ENCODE measurements at regions not wholly inside any gene's neighbourhood (a gene's known extent, or its start where the extent isn't known, plus 50 kb on each side); places are given as distances from the start of the nearest gene placed in this dataset.
"Not testable (repeated sequence)": the region's sequence is repeated elsewhere in the genome, so short reads cannot be mapped to it uniquely, and the experiment has no call there.

DNA sequence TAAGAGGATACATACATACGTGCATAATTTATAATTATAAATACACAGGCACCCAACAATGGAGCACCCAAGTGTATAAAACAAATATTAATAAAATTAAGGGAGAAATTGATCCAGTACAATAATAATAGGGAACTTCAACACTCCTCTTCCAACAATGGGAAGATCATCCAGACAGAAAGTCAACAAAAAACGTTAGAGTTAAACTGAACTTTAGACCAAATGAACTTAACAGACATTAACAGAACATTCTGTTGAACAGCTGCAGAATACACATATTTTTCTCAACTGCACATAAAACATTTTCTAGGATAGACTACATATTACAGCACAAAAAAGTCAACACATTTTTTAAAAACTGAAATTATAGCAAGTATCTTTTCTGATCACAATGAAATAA lies 339.7 kb downstream of the CGGBP1 start:
- no peak for DNase-seq (ENCODE audit: low read depth)

DNA sequence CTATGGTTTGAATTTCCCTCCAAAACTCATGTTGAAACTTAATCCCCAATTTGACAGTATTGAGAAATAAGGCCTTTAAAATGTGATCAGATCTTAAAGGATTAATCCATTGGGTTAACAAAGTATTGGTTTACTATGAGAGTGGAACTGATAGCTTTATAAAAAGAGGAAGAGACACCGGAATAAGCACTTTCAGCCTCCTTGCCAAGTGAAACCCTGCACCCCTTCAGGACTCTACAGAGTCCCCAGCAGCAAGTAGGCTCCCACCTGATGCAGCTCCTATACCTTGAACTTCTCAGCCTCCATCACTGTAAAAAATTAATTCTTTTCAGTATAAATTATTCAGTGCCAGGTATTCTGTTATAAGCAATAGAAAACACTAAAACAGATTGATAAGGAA lies 348.3 kb downstream of the CGGBP1 start:
- DNase-seq (ENCODE audit: low read depth) = no peak

DNA sequence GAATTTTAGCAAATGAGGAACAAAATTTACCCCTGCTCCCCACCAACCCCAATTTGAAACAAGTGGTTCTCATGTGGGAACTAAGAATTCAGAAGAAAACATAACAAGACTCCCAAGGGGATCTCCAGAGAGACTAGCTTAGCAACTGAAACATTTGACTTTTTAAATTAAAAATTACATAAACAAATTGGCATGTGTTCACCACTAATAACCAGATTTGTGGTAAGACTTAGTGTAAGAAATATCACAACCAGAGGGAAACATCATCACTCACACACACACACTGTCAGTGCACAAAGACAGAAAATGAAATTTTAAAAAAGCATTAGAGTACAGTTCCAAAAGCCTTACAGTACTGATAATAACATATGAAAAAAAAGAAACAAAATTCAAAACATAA lies 348.8 kb downstream of the CGGBP1 start:
- no peak for DNase-seq (ENCODE audit: low read depth)

DNA sequence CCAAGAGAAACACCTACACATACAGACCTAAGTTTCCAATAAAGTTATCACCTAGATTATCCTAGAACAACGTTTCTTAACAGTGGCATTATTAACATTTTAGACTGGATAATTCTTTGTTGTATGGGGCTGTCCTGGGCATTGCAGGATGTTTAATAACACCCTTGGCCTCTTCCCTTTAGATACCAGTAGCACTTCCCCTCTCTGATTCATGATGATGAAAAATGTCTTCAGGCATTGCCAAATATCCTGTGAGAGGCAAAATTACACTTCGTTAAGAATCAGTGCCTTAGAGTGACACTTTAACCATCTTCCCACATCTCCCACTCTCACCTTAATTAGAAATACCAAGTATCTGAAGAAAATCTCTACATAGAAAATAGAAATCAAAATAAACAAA lies 352.6 kb downstream of the CGGBP1 start:
- DNase-seq (ENCODE audit: low read depth) = no peak

DNA sequence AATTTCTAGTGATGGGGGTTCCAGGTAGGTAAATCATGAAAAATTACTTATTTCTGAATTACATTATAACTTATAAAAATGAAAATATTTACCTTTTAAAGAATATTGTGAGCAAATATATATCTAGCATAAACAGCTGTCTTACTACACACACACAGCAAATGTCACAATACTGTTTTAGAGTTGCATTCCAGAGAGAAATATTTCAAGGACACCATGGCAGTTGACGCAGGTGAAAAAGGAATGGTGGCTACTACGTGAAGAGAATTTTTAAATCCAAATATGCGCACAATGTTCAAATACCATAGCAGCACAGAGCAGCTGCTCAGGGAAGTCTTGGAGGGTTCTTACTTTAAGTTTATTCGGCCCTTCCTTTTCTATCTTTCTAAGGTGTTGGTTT lies 356.2 kb downstream of the CGGBP1 start:
- no peak for DNase-seq (ENCODE audit: low read depth)

DNA sequence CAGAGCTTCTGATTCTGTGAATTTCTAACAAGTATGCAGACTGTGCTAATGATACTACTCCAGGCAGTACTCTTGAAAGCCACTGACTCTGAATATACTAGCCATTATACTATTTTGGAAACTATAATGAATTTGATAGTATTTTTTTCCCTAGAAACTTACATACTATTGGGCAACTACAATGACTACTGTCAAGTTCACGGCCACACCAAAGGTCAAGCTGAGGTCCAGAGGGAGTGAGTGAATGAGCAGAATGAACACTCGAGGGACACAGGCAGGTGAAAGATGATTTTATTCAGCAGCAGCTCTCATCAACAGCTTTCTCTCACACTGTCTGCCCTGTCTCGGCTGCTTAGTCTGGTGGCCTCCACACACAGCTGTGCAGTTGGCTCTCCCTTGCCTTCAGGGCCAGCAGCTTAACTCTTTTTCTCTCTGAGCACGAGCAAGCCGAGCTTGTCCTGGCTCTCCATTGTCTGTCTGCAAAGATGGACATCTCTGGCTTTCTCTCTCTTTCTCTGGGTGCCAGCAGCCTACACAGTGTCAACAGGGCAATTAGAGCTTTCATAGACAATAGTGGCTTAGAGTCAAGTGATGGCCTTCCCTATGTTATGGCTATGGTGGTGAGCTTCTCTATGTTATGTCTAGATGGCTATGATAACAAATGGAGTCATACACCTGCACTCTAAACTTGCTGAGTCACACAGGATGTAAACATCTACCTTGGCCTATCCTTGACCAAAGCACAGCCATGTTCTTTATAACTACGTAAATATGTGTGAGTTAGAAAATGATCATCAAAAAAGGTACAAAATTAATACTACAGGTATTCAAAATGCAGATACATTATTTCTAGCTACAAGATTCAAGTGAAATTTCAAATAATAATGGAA lies 362.4 kb downstream of the CGGBP1 start:
- no peak for DNase-seq (ENCODE audit: low read depth)

DNA sequence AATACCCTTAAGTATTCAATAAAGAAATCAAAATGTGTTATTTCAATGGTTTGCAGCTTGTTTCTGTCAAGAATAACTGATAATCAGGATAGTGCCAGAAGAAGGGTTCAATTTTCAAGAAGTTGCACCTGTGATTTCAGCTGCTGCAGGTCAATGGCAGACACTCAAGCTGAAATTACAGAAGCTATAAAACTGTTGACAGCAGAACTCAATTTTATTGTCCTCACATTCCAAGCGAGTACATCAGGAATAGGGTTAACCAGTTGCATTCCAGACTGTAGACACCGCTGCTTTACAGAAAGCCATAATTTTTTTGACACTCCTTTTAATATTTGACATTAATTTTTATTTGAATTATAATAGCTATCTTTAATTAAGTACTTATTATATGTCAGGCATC lies 364.1 kb downstream of the CGGBP1 start:
- no peak for DNase-seq (ENCODE audit: low read depth)

DNA sequence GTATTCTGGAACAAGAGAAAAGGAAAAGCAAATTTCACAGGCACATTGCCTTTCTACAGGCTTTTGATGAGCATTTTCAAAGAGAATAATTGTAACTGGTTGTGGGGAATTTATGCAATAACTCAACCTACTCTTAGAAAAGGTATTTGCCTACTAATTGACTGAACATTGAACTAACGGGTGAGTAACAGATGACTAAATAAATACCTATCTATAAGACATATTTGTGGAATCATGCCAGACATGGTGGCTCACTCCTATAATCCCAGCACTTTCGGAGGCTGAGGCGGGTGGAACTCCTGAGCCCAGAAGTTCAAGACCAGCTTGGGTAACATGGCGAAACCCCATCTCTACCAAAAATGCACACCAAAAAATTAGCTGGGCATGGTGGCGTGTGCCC lies 367.7 kb downstream of the CGGBP1 start:
- DNase-seq (ENCODE audit: low read depth) = no peak

DNA sequence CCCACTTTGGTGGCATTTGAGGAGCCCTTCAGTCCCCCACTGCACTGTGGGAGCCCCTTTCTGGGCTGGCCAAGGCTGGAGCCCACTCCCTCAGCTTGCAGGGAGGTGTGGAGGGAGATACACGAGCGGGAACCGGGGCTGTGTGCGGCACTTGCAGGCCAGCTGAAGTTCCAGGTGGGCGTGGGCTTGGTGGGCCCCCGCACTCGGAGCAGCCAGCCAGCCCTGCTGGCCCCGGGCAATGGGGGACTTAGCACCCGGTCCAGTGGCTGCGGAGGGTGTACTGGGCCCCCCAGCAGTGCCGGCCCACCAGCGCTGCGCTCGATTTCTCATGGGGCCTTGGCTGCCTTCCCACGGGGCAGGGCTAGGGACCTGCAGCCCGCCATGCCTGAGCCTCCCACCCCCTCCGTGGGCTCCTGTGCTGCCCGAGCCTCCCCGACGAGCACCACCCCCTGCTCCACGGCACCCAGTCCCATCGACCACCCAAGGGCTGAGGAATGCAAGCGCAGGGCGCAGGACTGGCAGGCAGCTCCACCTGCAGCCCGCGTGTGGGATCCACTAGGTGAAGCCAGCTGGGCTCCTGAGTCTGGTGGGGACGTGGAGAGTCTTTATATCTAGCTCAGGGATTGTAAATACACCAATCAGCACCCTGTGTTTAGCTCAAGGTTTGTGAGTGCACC lies 379.7 kb downstream of the CGGBP1 start:
- DNase-seq (ENCODE audit: low read depth) = not testable (repeated sequence)

DNA sequence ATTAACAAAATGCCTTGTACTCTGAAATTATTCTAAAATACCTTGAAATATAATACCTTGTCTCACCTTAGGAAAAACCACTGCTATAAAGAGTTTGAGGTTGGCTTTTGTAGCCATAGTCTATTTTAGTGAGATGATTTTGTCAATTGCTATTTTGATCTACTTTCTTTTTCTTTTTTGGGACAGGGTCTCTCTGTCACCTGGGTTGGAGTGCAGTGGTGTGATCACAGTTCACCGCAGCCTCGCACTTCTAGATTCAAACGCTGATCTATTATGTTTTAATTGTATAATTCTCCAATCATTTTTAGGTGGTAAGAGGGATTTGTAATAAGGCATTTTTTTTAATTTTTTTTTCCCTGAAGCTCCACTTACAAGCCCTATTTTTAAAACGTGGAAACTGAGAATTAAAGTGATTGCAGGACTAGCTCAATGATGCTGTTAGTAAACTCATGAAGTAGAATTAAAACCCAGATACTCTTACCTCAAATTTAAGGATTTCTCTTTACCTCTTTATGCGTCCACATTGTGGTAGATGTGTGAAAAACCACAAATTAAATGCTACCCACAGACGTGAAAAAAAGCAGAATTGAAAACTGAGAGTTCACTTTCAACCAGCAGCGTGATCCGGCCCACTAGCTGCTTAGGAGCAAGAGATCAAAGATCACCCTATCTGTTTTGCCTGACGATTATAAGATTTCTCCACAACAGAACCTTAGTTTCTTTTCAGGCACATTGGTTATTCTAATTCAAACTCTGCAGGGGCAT lies 384.2 kb downstream of the CGGBP1 start:
- no peak for DNase-seq (ENCODE audit: low read depth)

DNA sequence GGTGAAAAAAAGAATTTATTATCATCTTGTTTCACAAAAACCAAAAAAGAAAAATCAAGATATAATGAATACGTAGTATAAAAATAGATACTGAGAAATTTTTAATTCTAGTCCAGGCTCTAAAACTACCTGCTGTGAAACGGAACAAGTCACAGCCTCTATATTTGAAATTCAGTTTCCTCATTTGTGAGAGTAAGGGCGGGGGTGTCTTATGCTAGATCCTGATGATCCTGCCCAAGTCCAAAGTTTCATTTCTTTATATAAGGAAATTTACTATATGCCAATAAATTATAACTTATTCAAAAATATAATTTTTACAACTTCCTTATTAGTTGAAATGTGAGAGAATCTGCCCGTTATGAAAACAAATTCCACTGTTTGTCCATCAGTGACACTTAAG lies 385.7 kb downstream of the CGGBP1 start:
- DNase-seq (ENCODE audit: low read depth) = no peak

DNA sequence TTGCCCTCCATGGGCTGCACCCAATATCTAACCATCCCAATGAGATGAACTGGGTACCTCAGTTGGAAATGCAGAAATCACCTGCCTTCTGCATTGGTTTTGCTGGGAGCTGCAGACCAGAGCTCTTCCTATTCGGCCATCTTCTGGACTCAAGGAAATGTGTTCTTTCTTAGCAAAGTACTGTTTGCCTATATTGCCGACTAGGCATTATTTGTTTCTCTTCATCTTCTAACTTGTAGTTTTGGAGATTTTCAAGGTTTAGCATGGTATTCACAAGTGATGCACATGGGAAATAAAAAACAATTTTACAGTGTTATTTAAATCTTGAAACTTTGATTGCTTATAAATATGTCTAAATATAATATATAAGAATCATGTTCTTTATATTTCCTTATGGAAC lies 377.8 kb upstream of the POU1F1 start:
- DNase-seq (ENCODE audit: low read depth) = no peak

DNA sequence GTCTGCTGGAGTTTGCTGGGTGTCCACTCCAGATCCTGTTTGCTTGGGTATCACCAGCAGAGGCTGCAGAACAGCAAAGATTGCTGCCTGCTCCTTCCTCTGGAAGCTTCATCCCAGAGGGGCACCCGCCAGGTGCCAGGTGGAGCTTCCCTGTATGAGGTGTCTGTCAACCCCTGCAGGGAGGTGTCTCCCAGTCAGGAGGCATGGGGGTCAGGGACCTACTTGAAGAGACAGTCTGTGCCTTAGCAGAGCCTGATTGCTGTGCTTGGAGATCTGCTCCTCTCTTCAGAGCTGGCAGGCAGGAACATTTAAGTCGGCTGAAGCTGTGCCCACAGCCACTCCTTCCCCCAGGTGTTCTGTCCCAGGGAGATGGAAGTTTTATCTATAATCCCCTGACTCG lies 376.8 kb upstream of the POU1F1 start:
- not testable (repeated sequence) for DNase-seq (ENCODE audit: low read depth)

DNA sequence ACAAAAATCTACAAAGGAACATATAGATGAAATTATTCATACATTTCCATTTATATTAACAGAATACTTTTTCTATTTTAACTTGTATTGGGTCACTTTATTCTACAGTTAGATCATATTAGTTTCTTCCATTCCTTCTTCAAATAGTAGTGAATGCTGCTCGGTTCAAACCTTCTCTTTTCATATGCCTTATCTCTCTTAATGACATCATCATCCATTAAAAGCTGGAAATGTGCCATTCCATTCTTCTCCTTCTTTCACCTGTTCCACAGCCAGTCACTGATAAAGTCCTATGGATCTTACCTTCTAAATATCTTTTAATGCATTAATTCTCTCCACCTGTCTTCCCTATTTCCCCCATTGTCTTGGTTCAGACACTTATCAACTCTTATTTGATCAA lies 358.0 kb upstream of the POU1F1 start:
- DNase-seq (ENCODE audit: low read depth) = no peak

DNA sequence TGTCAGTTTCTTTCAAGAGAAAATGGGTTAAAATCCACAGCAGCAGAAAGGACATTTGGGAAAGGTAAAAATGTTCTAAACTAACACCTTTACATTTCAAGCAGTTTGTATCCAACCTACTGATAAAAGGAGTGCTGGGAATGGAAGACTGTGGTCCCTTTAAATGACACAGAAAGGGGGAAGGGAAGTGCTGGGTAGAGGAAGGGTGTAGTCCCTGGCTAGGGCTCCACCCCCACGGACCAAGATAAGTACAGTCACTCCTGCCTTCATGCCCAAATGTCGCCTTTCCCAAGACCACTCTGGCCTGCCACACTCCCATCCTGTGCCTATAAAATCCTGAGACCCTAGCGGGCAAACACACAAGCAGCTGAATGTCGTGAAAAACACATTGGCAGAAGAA lies 350.9 kb upstream of the POU1F1 start:
- no peak for DNase-seq (ENCODE audit: low read depth)

DNA sequence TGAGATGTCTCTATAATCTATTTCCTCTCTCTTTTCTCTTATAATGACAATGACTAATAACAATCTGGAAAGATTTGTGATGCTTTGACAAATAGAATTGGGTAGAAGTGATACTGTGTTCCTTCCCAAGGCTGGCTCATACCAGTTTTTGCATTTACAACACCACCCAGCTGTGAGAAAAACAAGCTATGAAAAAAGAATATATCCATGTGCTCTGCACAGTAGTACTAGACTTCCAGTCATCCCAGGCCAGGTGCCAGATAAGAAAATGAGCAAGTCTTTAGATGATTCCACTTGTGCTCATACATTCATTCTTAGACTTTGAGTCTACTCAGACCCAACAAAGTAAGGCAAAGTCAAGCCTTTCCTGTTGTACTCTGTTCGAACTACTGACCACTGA lies 350.2 kb upstream of the POU1F1 start:
- DNase-seq (ENCODE audit: low read depth) = peak; percentile 59

DNA sequence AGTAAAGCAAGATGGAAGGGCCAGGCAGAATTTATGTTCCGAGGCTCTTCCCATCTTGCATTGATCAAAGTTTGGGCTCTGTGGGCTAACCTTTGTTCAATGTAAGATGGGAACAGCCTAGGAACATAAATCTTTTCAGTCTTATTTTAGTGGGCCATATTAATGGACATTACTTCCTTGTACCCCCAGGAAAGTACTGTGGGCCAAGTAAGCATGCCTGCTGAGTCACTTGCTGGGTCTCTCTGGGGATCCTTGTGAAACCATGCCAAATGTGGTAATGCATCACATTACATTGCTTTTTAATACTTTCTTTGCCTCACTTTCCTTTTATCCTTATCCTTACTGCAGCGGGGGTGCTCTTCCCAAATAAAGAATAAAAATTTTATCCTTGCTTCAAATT lies 349.5 kb upstream of the POU1F1 start:
- peak; percentile 30 for DNase-seq (ENCODE audit: low read depth)

DNA sequence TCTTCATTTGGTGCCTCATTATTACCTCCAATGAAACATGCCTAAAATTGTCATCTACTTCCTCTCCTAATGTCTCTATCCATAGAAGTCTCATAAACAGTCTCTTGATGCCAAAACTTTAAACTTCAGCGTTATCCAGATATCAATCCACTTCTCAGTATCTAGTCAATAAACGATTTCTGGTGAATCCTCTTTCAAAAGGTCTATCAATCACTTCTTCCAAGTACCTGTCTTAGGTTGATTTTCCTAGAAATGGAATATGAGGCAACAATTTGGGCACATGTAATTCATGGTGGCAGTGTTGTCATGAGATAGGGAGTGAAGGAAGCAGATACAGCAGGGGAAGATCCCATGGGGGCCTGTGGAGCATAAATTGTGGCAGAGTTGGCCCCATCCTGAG lies 348.5 kb upstream of the POU1F1 start:
- no peak for DNase-seq (ENCODE audit: low read depth)

DNA sequence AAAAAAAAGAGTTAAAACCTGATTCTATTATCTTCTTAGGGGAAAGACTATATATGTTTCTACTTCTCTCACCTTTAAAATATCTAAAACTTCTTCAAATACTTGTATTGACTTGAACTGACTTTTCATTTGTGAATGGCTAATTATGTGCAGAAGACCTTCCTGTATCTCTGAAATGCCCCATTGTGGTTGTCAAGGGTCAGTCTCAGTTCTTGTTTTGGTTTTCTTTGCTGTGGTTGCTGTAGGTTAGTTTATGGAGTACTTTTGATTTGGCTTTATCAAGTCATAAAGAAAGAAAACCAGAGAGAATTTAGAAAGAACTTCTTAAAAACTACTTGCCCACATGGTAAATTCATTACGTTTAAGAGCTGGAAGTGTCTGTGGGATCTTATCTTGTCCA lies 345.3 kb upstream of the POU1F1 start:
- DNase-seq (ENCODE audit: low read depth) = no peak

DNA sequence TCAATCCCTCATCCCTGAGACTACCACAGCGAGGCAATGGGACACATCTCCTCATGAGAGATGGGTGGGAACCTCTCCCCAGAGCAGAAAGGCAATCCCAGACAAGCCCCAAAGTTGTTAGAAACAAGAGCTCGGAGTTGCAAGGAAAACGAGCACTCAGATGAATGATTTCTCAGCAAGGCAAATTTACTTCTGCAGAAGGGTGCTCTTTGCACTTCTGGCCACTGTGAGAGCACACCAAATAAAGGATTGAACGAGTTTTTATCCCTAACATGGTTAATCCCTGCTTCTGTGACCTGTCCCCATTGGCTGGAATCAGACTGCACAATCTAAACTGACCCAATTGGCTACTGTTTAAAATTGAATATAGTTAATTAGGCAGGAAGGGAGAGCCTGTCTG lies 339.1 kb upstream of the POU1F1 start:
- DNase-seq (ENCODE audit: low read depth) = no peak

DNA sequence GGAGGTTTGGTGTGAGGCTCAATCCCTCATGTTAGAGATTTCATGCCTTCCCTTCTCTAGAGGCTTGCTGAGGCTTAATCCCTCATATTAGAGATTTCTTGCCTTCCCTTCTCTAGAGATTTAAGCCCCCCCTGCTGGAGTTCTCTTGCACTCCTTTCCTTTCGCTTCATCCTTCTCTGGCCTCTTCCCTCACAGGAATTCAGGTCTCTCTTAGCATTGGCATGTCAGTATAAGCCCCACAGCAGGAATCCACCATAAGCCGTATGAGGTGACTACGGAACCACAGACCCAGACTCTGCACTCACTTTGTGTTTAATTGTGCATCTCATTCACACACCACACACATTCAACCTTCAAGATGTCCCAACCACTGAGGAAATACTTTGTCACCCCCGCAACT lies 338.6 kb upstream of the POU1F1 start:
- no peak for DNase-seq (ENCODE audit: low read depth)

DNA sequence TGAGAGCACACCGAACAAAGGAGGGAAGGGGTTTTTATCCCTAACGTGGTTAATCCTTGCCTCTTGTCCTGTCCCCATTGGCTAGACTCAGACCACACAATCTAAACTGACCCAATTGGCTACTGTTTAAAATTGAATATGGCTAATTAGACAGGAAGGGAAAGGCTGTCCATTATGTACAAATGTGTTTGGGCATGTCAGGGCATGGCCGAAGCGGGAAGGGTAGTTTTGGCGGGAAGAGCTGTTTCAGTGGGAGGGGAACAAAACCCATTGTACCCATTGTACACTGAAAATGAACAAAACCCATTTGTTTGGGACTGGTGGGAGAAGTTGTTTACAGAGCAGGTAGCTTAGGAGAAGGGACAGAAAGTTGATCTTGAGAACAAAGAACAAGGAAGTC lies 330.9 kb upstream of the POU1F1 start:
- DNase-seq (ENCODE audit: low read depth) = no peak

DNA sequence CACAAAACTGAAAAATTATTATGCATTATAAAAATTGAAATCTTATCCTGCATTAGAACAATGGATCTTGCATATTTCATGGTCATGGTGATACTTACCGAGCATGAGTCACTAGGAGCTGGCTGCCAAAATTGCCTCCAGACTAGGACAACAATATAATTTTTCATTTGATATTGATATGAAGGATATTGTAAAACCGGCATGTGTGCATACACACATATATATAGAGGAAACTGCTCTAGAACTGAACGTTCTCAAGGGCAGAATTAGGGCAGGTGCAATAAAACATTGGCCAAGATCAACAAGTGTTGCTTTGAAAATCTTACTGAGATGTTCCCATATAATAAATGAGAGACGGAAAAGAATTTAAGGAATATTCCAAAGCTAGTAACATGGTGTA lies 319.4 kb upstream of the POU1F1 start:
- peak; percentile 1 for DNase-seq (ENCODE audit: low read depth)

Measured in stromal cell of bone marrow (primary cell).